ENCODE measurements at regions not wholly inside any gene's neighbourhood (a gene's known extent, or its start where the extent isn't known, plus 50 kb on each side); places are given as distances from the start of the nearest gene placed in this dataset.

- DNase-seq (ENCODE audit: low spot score) = no peak
- POLR2A ChIA-PET (ENCODE audit: low non-redundant PET) = no interaction called here
- TF ChIP-seq, protein P1, sequence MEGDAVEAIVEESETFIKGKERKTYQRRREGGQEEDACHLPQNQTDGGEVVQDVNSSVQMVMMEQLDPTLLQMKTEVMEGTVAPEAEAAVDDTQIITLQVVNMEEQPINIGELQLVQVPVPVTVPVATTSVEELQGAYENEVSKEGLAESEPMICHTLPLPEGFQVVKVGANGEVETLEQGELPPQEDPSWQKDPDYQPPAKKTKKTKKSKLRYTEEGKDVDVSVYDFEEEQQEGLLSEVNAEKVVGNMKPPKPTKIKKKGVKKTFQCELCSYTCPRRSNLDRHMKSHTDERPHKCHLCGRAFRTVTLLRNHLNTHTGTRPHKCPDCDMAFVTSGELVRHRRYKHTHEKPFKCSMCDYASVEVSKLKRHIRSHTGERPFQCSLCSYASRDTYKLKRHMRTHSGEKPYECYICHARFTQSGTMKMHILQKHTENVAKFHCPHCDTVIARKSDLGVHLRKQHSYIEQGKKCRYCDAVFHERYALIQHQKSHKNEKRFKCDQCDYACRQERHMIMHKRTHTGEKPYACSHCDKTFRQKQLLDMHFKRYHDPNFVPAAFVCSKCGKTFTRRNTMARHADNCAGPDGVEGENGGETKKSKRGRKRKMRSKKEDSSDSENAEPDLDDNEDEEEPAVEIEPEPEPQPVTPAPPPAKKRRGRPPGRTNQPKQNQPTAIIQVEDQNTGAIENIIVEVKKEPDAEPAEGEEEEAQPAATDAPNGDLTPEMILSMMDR (conservative IDR thresholded peaks at IDR 0.05; ENCODE audit: low read depth) = no peak
- CTCF ChIA-PET = interaction anchor here (0.8 kb wide), 1 partner anchor 17 kb away, joined by 6 read pairs; no protein-coding TSS in a partner anchor
- no peak overlapping the region for H3K27ac ChIP-seq
These were observed 147.1 kb upstream of the RGMA start for GRCh38 chr15:93235926-93236780.

DNA sequence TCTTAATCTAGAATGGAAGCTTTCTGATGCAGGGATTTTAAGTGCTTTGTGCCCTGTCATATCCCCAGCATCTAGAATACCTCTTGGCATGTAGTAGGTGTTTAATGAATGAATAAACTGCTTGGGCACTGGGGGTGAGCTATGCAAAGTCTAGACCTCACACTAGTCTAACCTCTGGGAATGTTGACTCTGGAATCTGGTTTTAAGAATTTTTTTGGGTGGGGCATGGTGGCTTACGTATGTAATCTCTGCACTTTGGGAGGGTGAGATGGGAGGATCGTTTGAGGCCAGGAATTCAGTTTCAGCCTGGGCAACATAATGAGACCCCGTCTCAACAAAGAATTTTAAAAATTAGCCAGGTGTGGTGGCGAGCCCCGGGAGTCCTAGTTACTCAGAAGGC is 146.3 kb upstream of the RGMA start:
- ChIA-PET POLR2A (ENCODE audit: low non-redundant PET) (no interaction called here), CTCF (interaction anchor here (0.8 kb wide), 1 partner anchor 18 kb away, joined by 6 read pairs; no protein-coding TSS in a partner anchor)
- TF ChIP-seq, protein P1 (conservative IDR thresholded peaks at IDR 0.05; ENCODE audit: low read depth) = no peak
- no peak for DNase-seq (ENCODE audit: low spot score)
- H3K27ac ChIP-seq = no peak overlapping the region

- no peak overlapping the region for H3K27ac ChIP-seq
- ChIA-PET CTCF (interaction anchor here (0.7 kb wide), 1 partner anchor 79 kb away, joined by 3 read pairs; no protein-coding TSS in a partner anchor), POLR2A (ENCODE audit: low non-redundant PET) (no interaction called here)
- no peak for DNase-seq (ENCODE audit: low spot score)
- TF ChIP-seq, protein P1 (conservative IDR thresholded peaks at IDR 0.05; ENCODE audit: low read depth) = no peak
These were observed 144.7 kb upstream of the RGMA start for GRCh38 chr15:93233710-93234109.

DNA sequence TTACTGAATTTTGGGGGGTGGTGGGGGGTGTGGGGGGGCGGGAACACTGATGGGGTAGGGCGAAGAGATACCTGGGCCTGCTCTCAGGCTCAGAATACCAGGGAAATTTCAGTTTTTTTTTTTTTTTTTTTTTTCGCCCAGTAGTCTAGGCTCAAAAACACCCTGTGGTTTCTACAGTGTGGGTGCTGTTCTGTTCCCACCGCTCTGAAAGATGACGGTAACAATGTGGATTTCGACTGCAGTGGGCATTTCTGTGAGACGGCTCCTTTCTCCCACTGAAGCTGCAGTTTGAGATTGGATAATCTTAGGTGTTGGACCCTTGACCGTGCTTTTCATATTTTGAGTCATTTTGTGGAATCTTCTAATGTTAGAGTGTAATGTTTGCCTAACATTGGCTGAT is 143.8 kb upstream of the RGMA start:
- H3K27ac ChIP-seq = no peak overlapping the region
- ChIA-PET POLR2A (ENCODE audit: low non-redundant PET) (no interaction called here), CTCF (no interaction called here)
- no peak for DNase-seq (ENCODE audit: low spot score)
- TF ChIP-seq, protein P1 (conservative IDR thresholded peaks at IDR 0.05; ENCODE audit: low read depth) = no peak

DNA sequence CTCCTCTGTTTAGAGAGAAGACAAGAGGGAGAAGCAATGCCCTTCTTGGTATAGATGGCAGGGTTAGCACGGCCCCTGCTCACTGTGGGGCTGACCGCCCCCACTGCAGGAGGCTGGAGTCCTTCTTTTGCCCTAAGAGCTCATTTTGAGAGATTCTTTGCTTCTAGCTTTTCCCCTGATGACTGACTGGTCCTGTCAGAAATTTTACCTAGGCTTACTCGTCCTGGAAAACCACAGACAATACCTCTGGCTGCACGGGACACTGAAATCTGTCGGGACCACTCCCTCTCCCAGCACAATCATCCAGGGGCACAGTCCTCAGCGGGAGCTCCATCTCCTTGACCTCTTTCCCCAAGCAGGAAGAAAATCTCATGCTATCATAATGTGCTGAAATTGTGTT is 143.0 kb upstream of the RGMA start:
- CTCF ChIA-PET = no interaction called here
- H3K27ac ChIP-seq = no peak overlapping the region
- POLR2A ChIA-PET (ENCODE audit: low non-redundant PET) = no interaction called here
- TF ChIP-seq, protein P1 (conservative IDR thresholded peaks at IDR 0.05; ENCODE audit: low read depth) = no peak
- DNase-seq (ENCODE audit: low spot score) = no peak

- POLR2A ChIA-PET (ENCODE audit: low non-redundant PET) = no interaction called here
- H3K27ac ChIP-seq = no peak overlapping the region
- TF ChIP-seq, protein P1 (conservative IDR thresholded peaks at IDR 0.05; ENCODE audit: low read depth) = no peak
- no peak for DNase-seq (ENCODE audit: low spot score)
- CTCF ChIA-PET = no interaction called here
These were observed 142.4 kb upstream of the RGMA start for GRCh38 chr15:93231261-93231925.

Measured in RWPE1 (cell line).